ENCODE measurements at regions not wholly inside any gene's neighbourhood (a gene's known extent, or its start where the extent isn't known, plus 50 kb on each side); places are given as distances from the start of the nearest gene placed in this dataset.

- in situ Hi-C loops (cut with HindIII; ENCODE audit: low pct_unique_long_range_greater_than_20kb, low sequenced_read_pairs): no loop called here
- no peak for TF ChIP-seq JUND (IDR thresholded peaks at IDR 0.05; ENCODE audit: low read depth)
- no peak for DNase-seq (ENCODE audit: low read depth in 1 of 2, low spot score in 1 of 2)
These were observed 83.6 kb downstream of the XIST start for GRCh38 chrX:73768886-73769285.

- in situ Hi-C loops (cut with HindIII; ENCODE audit: low pct_unique_long_range_greater_than_20kb, low sequenced_read_pairs): no loop called here
- DNase-seq (ENCODE audit: low read depth in 1 of 2, low spot score in 1 of 2): no peak
- no peak for TF ChIP-seq JUND (IDR thresholded peaks at IDR 0.05; ENCODE audit: low read depth)
These were observed 84.4 kb downstream of the XIST start for GRCh38 chrX:73768160-73768559.

GRCh38 chrX:73767017-73767416 lies 85.5 kb downstream of the XIST start:
- in situ Hi-C loops (cut with HindIII; ENCODE audit: low pct_unique_long_range_greater_than_20kb, low sequenced_read_pairs): no loop called here
- no peak for TF ChIP-seq JUND (IDR thresholded peaks at IDR 0.05; ENCODE audit: low read depth)
- no peak for DNase-seq (ENCODE audit: low read depth in 1 of 2, low spot score in 1 of 2)

- DNase-seq (ENCODE audit: low read depth in 1 of 2, low spot score in 1 of 2): no peak
- no peak for TF ChIP-seq JUND (IDR thresholded peaks at IDR 0.05; ENCODE audit: low read depth)
- in situ Hi-C loops (cut with HindIII; ENCODE audit: low pct_unique_long_range_greater_than_20kb, low sequenced_read_pairs): no loop called here
These were observed 86.1 kb downstream of the XIST start for GRCh38 chrX:73766431-73766795.

GRCh38 chrX:73765776-73766430 lies 86.6 kb downstream of the XIST start:
- no peak for TF ChIP-seq JUND (IDR thresholded peaks at IDR 0.05; ENCODE audit: low read depth)
- in situ Hi-C loops (cut with HindIII; ENCODE audit: low pct_unique_long_range_greater_than_20kb, low sequenced_read_pairs): no loop called here
- DNase-seq (ENCODE audit: low read depth in 1 of 2, low spot score in 1 of 2): peak in 1 of 2 experiments; percentile 4

GRCh38 chrX:73758250-73758649 lies 94.3 kb downstream of the XIST start:
- in situ Hi-C loops (cut with HindIII; ENCODE audit: low pct_unique_long_range_greater_than_20kb, low sequenced_read_pairs): no loop called here
- no peak for DNase-seq (ENCODE audit: low read depth in 1 of 2, low spot score in 1 of 2)
- no peak for TF ChIP-seq JUND (IDR thresholded peaks at IDR 0.05; ENCODE audit: low read depth)

Measured in T47D (cell line).